ENCODE measurements at regions not wholly inside any gene's neighbourhood (a gene's known extent, or its start where the extent isn't known, plus 50 kb on each side); places are given as distances from the start of the nearest gene placed in this dataset.

GRCh38 chr1:213486488-213486887, 435.4 kb downstream of the RPS6KC1 start:
- ATAC-seq, result no peak
- TF ChIP-seq OSR1 (CRISPR knock-in tag; IDR thresholded peaks at IDR 0.05), result no peak
- no peak for TF ChIP-seq SNAI2 (CRISPR knock-in tag; IDR thresholded peaks at IDR 0.05)
- TF ChIP-seq PPARA (CRISPR knock-in tag; IDR thresholded peaks at IDR 0.05; ENCODE audit: borderline replicate concordance), result no peak
- TF ChIP-seq ZNF565 (CRISPR knock-in tag; conservative IDR thresholded peaks at IDR 0.05; ENCODE audit: low read depth), result no peak
- no peak for TF ChIP-seq TSHZ2 (CRISPR knock-in tag; IDR thresholded peaks at IDR 0.05)
- no peak for TF ChIP-seq ARNTL (CRISPR knock-in tag; IDR thresholded peaks at IDR 0.05; ENCODE audit: borderline replicate concordance, low read depth)
- TF ChIP-seq ZNF70 (CRISPR knock-in tag; IDR thresholded peaks at IDR 0.05), result no peak
- TF ChIP-seq ZNF8 (CRISPR knock-in tag; IDR thresholded peaks at IDR 0.05), result no peak
- TF ChIP-seq PATZ1 (CRISPR knock-in tag; IDR thresholded peaks at IDR 0.05; ENCODE audit: borderline replicate concordance), result no peak
- no peak for TF ChIP-seq ZC3H10 (CRISPR knock-in tag; IDR thresholded peaks at IDR 0.05)
- no peak for TF ChIP-seq ZFP3 (CRISPR knock-in tag; IDR thresholded peaks at IDR 0.05)

- no peak for TF ChIP-seq ZFP30 (CRISPR knock-in tag; IDR thresholded peaks at IDR 0.05)
- no peak for TF ChIP-seq GLIS3 (CRISPR knock-in tag; IDR thresholded peaks at IDR 0.05)
- no peak for TF ChIP-seq TOX (CRISPR knock-in tag; IDR thresholded peaks at IDR 0.05; ENCODE audit: borderline replicate concordance)
- TF ChIP-seq ZC3H10 (CRISPR knock-in tag; IDR thresholded peaks at IDR 0.05), result no peak
- no peak for TF ChIP-seq BACH2 (CRISPR knock-in tag; IDR thresholded peaks at IDR 0.05; ENCODE audit: borderline replicate concordance)
- no peak for TF ChIP-seq CSDC2 (CRISPR knock-in tag; IDR thresholded peaks at IDR 0.05)
- TF ChIP-seq RARB (CRISPR knock-in tag; IDR thresholded peaks at IDR 0.05), result no peak
- no peak for TF ChIP-seq ZNF70 (CRISPR knock-in tag; IDR thresholded peaks at IDR 0.05)
- no peak for TF ChIP-seq ZNF8 (CRISPR knock-in tag; IDR thresholded peaks at IDR 0.05)
- TF ChIP-seq ESRRG (CRISPR knock-in tag; IDR thresholded peaks at IDR 0.05), result no peak
- TF ChIP-seq CREB5 (CRISPR knock-in tag; IDR thresholded peaks at IDR 0.05; ENCODE audit: low read depth), result no peak
- TF ChIP-seq PPARA (CRISPR knock-in tag; IDR thresholded peaks at IDR 0.05; ENCODE audit: borderline replicate concordance), result no peak
- no peak for TF ChIP-seq PATZ1 (CRISPR knock-in tag; IDR thresholded peaks at IDR 0.05; ENCODE audit: borderline replicate concordance)
- no peak for ATAC-seq
Observed at GRCh38 chr1:213491468-213491867, 440.4 kb downstream of the RPS6KC1 start.

- no peak for TF ChIP-seq ZNF70 (CRISPR knock-in tag; IDR thresholded peaks at IDR 0.05)
- TF ChIP-seq PATZ1 (CRISPR knock-in tag; IDR thresholded peaks at IDR 0.05; ENCODE audit: borderline replicate concordance), result no peak
- TF ChIP-seq CREB5 (CRISPR knock-in tag; IDR thresholded peaks at IDR 0.05; ENCODE audit: low read depth), result no peak
- ATAC-seq, result no peak
Observed at GRCh38 chr1:213492161-213493041, 441.4 kb downstream of the RPS6KC1 start.

Data from SK-N-SH treated with all-trans-retinoic acid at 6 μM for 48 hours (cell line).